ENCODE measurements at regions not wholly inside any gene's neighbourhood (a gene's known extent, or its start where the extent isn't known, plus 50 kb on each side); places are given as distances from the start of the nearest gene placed in this dataset.

GRCh38 chr1:40915581-40915980 is 53.4 kb upstream of the CITED4 start (continued):
- no peak for TF ChIP-seq CHD7 (IDR thresholded peaks at IDR 0.05; ENCODE audit: insufficient replicate concordance, low read length)
- TF ChIP-seq USF2 (IDR thresholded peaks at IDR 0.05; ENCODE audit: low read length) = no peak
- TF ChIP-seq, protein P1, sequence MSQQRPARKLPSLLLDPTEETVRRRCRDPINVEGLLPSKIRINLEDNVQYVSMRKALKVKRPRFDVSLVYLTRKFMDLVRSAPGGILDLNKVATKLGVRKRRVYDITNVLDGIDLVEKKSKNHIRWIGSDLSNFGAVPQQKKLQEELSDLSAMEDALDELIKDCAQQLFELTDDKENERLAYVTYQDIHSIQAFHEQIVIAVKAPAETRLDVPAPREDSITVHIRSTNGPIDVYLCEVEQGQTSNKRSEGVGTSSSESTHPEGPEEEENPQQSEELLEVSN (IDR thresholded peaks at IDR 0.05) = no peak
- TF ChIP-seq TCF12 (IDR thresholded peaks at IDR 0.05; ENCODE audit: low read depth, low read length) = no peak
- no peak for TF ChIP-seq SIRT6 (IDR thresholded peaks at IDR 0.05; ENCODE audit: low read length)
- no peak for TF ChIP-seq KDM5A (IDR thresholded peaks at IDR 0.05; ENCODE audit: low read length)
- TF ChIP-seq TAF1 (IDR thresholded peaks at IDR 0.05; ENCODE audit: low read depth, low read length) = no peak
- no peak for TF ChIP-seq JUN (IDR thresholded peaks at IDR 0.05; ENCODE audit: low read depth, low read length)
- TF ChIP-seq, protein P2, sequence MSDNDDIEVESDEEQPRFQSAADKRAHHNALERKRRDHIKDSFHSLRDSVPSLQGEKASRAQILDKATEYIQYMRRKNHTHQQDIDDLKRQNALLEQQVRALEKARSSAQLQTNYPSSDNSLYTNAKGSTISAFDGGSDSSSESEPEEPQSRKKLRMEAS (IDR thresholded peaks at IDR 0.05) = no peak
- TF ChIP-seq ATF3 (IDR thresholded peaks at IDR 0.05; ENCODE audit: insufficient read depth, low read depth, low read length) = no peak

Measured in H1 (cell line).